ENCODE measurements at regions not wholly inside any gene's neighbourhood (a gene's known extent, or its start where the extent isn't known, plus 50 kb on each side); places are given as distances from the start of the nearest gene placed in this dataset.

DNA sequence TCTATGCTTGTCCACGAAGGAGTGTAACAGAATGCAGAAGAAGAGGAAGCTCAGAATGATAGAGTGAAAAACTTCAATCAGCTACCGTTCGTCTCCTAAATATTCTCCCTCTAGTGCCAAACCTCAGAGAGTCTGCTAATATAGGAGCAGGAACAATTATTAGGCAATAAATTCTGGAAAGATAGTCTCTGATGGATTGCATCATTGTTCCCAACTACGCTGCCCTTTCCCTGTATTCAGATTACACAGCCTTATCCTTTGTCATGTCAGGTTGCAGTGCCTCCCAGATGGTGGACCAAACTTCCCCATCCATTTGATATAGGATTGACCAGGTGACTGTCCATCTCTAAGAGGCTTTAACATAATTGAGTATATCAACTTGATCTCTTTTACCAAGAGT is 811.5 kb upstream of the CHAC2 start:
- ATAC-seq: no peak
- H3K79me2 ChIP-seq (ENCODE audit: control insufficient read depth, insufficient read depth, low read length): no peaks in the 10 kb centered on the region
- no peaks in the 10 kb centered on the region for H3K9me3 ChIP-seq (replicated peaks; ENCODE audit: control insufficient read depth, insufficient read depth, low read length)
- WGBS (ENCODE audit: insufficient coverage, insufficient replicate concordance, low lambda C conversion rate, missing lambda C conversion rate): 4% methylated on average over 4 of the region's 4 CpGs
- ChIA-PET POLR2A (no interaction called here), RAD21 (ENCODE audit: unreplicated experiment) (interaction anchor here (1.2 kb wide), 1 partner anchor 145 kb away, joined by 5 read pairs; no protein-coding TSS in a partner anchor), CTCF (interaction anchor here (1.0 to 1.8 kb wide), 2 partner anchors 119 to 145 kb away, joined by 3 to 6 read pairs; no protein-coding TSS in a partner anchor), SMC1A (ENCODE audit: uncharacterized antibody, unreplicated experiment) (interaction anchor here (0.8 kb wide), 1 partner anchor 146 kb away, joined by 3 read pairs; no protein-coding TSS in a partner anchor)
- H3K4me3 ChIP-seq: no peak overlapping the region
- no peak overlapping the region for H3K27ac ChIP-seq (ENCODE audit: control insufficient read depth, insufficient read depth)
- H3K9ac ChIP-seq (ENCODE audit: control insufficient read depth, insufficient read depth, low read length): no peak overlapping the region
- no peak for FAIRE-seq
- BruUV-seq (replicated peaks): no TSS peak
- no peak for DNase-seq (ENCODE audit: low read depth, low spot score)
- no peaks in the 10 kb centered on the region for H3K4me1 ChIP-seq (ENCODE audit: control insufficient read depth, insufficient read depth, low read length)
- H3K4me2 ChIP-seq (ENCODE audit: control insufficient read depth, insufficient read depth): no peak overlapping the region
- in situ Hi-C loops (cut with MboI): no loop called here
- intact Hi-C loops (cut with micrococcal nuclease; ENCODE audit: unreplicated experiment): loop anchor here (2.0 kb wide), 1 partner anchor 145 kb away; no protein-coding TSS in a partner anchor
- H3K27me3 ChIP-seq (replicated peaks in 1 of 2; ENCODE audit: control insufficient read depth in 2 of 2, insufficient read depth in 2 of 2, low read length in 1 of 2): no peaks in the 10 kb centered on the region
- TF ChIP-seq IKZF1 (conservative IDR thresholded peaks at IDR 0.05) (no peak), MYC (IDR thresholded peaks at IDR 0.05; ENCODE audit: insufficient read depth, insufficient read length, insufficient replicate concordance, low read length, severe bottlenecking) (no peak), EGR1 (IDR thresholded peaks at IDR 0.05; ENCODE audit: borderline replicate concordance in 1 of 2, low read depth in 2 of 2, low read length in 2 of 2) (no peak), MEF2A (IDR thresholded peaks at IDR 0.05; ENCODE audit: insufficient read depth, low read depth, low read length) (no peak)
- TF ChIP-seq, protein P1, sequence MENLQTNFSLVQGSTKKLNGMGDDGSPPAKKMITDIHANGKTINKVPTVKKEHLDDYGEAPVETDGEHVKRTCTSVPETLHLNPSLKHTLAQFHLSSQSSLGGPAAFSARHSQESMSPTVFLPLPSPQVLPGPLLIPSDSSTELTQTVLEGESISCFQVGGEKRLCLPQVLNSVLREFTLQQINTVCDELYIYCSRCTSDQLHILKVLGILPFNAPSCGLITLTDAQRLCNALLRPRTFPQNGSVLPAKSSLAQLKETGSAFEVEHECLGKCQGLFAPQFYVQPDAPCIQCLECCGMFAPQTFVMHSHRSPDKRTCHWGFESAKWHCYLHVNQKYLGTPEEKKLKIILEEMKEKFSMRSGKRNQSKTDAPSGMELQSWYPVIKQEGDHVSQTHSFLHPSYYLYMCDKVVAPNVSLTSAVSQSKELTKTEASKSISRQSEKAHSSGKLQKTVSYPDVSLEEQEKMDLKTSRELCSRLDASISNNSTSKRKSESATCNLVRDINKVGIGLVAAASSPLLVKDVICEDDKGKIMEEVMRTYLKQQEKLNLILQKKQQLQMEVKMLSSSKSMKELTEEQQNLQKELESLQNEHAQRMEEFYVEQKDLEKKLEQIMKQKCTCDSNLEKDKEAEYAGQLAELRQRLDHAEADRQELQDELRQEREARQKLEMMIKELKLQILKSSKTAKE (IDR thresholded peaks at IDR 0.05; ENCODE audit: low read depth, poor library complexity, severe bottlenecking): no peak
- TF ChIP-seq, protein P2, sequence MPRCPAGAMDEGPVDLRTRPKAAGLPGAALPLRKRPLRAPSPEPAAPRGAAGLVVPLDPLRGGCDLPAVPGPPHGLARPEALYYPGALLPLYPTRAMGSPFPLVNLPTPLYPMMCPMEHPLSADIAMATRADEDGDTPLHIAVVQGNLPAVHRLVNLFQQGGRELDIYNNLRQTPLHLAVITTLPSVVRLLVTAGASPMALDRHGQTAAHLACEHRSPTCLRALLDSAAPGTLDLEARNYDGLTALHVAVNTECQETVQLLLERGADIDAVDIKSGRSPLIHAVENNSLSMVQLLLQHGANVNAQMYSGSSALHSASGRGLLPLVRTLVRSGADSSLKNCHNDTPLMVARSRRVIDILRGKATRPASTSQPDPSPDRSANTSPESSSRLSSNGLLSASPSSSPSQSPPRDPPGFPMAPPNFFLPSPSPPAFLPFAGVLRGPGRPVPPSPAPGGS (IDR thresholded peaks at IDR 0.05; ENCODE audit: borderline replicate concordance, insufficient read depth, low read depth, low read length, poor library complexity, severe bottlenecking): no peak
- H4K20me1 ChIP-seq (ENCODE audit: control insufficient read depth, insufficient read depth): no peaks in the 10 kb centered on the region
- H2AFZ ChIP-seq (ENCODE audit: control insufficient read depth, low read depth, low read length): no peak overlapping the region
- H3K36me3 ChIP-seq (ENCODE audit: control insufficient read depth in 2 of 2, insufficient read depth in 2 of 2, low read length in 1 of 2): no peaks in the 10 kb centered on the region
